Superior temporal gyrus (tissue), 1 donor: ENCODE measurements at regions not wholly inside any gene's neighbourhood (a gene's known extent, or its start where the extent isn't known, plus 50 kb on each side); places are given as distances from the start of the nearest gene placed in this dataset.

ENCODE experiments used
- DNase-seq: peaks from one replicate; pipeline ENCODE4 v3.0.0-alpha.2; 2016; ENCODE audit errors: extremely low spot score

- DNase-seq: no peak
These were observed 147.3 kb upstream of the FOXF1 start for GRCh38 chr16:86363057-86363490.

GRCh38 chr16:86363836-86364618 lies 146.3 kb upstream of the FOXF1 start:
- no peak for DNase-seq

GRCh38 chr16:86364653-86365380 lies 145.5 kb upstream of the FOXF1 start:
- DNase-seq: no peak

GRCh38 chr16:86365513-86366273 lies 144.6 kb upstream of the FOXF1 start:
- no peak for DNase-seq

DNA sequence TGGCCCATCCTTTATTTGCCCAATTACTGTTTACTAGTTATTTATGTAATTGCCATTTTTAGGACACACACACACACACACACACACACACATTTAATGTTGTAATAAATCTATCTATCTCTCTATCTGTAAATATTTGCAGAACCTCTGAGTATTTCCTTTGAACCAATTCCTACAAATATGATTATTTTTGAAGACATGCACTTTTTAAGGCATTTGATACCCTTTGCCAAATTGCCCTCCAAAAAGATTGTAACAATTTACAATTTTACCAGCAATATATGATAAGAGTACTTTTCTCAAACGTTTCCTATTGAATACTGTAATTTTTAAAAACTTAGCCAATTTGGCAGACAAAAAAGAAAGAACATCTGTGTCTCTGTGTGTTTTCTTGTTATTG lies 143.8 kb upstream of the FOXF1 start:
- DNase-seq: no peak

DNA sequence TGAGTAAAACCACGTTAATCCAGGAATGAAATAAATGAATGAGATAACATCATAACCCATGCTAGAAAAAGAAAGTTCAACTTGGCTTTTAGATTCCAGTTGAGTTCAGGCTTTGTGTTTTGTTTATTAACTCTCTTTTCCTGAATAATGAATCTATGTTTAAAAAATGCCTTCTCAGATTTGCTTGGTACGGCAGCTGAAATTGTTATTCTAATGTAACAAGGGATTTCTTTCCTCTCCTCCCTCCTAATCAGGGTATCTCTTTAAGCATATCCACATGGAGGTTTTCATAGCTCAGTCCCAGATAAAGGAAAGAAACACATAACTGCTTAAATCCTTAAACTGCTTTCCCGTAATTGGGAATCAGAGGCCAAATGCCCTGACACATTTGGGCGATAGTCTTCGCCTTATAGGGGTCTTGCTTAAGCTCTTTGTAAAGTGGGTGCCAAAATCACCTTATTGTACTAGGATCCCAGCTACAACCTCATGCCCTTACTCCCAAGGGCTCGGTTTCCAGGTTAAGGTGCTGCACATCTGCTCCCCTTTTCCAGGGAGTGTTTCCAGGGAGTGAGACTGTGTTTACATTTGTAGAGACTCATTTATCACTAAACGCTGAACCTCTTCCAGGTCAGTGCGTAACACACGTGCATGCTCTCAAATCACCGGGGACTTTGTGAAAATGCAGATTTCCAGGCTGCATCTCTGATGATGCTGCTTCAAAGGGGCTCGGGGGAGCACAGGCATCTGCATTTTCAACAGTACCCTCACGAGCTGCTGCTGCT lies 142.8 kb upstream of the FOXF1 start:
- no peak for DNase-seq

GRCh38 chr16:86368261-86368660 lies 142.1 kb upstream of the FOXF1 start:
- DNase-seq: no peak

GRCh38 chr16:86370062-86370461 lies 140.3 kb upstream of the FOXF1 start:
- DNase-seq: no peak

- DNase-seq: no peak
These were observed 139.1 kb upstream of the FOXF1 start for GRCh38 chr16:86371083-86371803.

GRCh38 chr16:86372193-86372592 lies 138.1 kb upstream of the FOXF1 start:
- DNase-seq: no peak

DNA sequence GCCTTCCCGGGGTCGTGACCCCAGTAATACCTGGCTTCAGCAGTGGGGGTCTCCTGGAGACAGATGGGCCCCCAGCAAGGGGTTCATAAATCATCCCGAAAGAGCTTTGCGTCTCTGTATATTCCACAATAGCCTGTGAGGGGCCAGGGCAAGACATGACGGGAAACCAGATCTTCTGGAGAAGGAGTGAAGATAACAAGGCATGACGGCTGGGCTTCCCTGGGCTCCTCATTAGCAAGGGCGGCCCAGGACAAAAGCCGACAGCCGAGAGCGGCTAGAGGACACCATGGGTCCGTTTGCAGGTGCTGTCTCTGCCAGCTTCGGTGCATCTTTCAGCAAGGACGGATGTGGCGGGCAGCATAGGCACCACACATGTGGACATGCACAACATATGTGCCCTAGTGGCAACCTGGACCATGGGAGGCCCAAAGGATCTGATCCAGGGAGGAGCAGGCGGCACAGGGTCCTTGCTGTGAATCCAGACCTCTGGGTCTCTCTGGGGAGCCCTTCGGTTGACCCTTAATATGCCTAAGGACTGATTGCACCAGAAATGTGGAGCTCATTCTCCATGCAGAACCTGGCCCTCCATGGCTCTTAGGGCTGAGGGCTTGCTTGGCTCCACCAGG lies 136.9 kb upstream of the FOXF1 start:
- no peak for DNase-seq

DNA sequence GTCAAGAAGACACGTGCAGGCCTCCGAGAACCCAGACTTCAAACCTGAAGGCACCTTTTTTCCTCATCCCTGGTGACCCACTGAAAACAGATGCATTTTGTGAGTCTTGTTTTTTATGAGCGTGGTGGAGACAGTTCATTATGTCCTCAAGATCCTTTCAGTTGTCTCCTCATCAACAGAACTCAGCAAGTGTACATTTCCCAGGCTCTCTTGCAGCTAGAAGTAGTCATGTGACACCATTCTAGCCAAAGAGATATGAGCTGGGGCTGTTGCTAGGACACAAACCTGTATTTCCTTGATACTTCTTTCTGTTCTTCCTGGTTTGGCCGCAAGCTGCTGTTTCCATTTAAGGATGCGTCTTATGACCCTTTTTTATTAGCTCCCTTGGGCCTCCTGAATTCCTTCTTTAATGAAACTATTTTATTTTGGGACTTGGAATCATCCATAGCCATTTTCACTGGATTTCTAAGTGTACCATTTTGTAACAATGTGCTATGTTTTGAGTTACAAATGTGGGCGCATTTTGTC lies 135.7 kb upstream of the FOXF1 start:
- no peak for DNase-seq

- no peak for DNase-seq
These were observed 135.0 kb upstream of the FOXF1 start for GRCh38 chr16:86375364-86375763.

DNA sequence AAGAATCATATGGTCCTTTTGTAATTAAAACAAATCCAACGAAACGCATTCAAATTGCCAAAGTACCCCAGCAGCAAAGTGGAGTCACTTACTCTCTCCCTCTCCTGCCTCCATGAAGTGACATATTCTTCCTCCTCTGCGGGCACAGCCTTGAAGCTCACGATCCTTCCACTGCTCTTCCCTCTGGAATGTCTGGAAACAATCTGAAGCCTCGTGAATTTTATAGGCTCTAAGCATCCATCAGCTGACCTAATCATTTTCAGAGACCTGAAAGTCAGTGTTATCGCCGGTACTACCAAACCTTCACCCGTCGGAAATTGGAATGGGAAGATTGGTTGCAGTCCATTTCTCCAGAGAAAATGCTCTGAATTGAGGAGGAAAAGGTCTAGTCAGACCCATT lies 134.5 kb upstream of the FOXF1 start:
- DNase-seq: no peak

- DNase-seq: no peak
These were observed 133.5 kb upstream of the FOXF1 start for GRCh38 chr16:86376837-86377236.

DNA sequence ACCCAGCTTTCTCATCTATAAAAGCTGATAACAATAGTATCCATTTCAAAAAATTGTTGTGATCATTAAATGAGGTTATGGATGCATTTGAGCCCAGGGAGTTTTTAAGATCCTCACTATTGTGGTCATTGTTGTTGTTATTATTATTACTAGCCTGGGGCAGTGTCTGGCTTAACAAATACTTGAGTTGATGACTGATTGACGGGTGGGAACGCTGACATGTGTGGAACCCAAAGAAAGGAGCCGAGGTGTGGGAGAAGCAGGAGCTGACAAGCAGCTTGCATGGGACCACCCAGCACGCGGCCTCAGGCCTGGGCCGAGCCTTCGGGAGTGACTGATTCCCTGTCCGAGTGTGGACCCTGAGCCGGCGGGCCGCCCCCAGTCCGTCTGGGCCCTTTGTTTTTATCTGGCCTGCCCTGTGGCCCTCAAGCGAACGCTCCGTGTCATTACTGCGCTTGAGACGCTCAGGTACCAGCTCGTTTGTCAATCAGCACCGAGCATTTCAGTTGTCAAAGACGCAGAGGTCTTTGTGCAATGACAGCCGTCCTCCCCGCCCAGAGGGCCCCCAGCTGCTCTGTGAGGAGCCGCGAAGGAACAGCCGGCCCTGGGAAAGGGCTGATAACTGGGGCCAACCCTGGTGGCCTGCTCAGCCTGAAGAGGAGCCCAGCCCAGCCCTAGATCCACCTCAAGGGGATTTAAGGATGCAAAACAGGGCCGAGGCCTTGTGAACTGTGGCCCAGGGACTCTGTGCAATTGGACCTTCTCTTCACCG lies 132.9 kb upstream of the FOXF1 start:
- no peak for DNase-seq

DNA sequence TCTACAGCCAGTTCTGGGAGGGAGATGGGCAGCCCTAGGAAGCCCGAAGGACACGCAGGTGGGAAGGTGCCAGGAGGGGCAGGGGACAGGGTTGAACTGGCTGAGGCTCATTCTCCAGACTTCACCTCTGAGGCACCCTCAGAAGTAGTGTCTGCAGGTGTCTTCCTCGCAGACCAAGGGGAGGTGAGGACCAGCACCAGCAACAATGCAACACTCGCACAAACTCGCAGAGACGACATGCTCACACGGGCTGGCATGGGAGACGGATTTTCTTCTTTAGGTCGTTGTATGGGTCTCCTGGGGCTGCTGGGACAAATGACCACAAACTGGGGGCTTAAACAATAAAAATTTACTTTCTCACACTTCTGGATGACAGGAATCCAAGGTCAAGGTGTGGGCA lies 132.2 kb upstream of the FOXF1 start:
- DNase-seq: no peak

- DNase-seq: no peak
These were observed 131.4 kb upstream of the FOXF1 start for GRCh38 chr16:86378831-86379504.

GRCh38 chr16:86379505-86379846 lies 130.9 kb upstream of the FOXF1 start:
- no peak for DNase-seq
